Lower leg skin (tissue), 3 donors: ENCODE measurements at regions not wholly inside any gene's neighbourhood (a gene's known extent, or its start where the extent isn't known, plus 50 kb on each side); places are given as distances from the start of the nearest gene placed in this dataset.

Experiments
- CTCF ChIP-seq, 3 donors: fragments of 450-650 bp; IDR thresholded peaks; one replicate each; pipeline ENCODE4 v1.5.1; 2016; ENCODE audit warnings: antibody characterized with exemption in 3 of 3, mild to moderate bottlenecking in 3 of 3, moderate library complexity in 2 of 3
- POLR2A ChIP-seq, 2 donors: fragments of 450-650 bp; IDR thresholded peaks; one replicate each; pipeline ENCODE4 v1.6.1; 2016 to 2017; ENCODE audit warnings: antibody characterized with exemption in 2 of 2, mild to moderate bottlenecking in 1 of 2, moderate library complexity in 1 of 2

GRCh38 chr5:174431504-174431903, 292.9 kb upstream of the MSX2 start:
- no peak for TF ChIP-seq CTCF (IDR thresholded peaks at IDR 0.05)
- no peak for TF ChIP-seq POLR2A (IDR thresholded peaks at IDR 0.05)
